Jurkat, Clone E6-1 (cell line): ENCODE measurements at regions not wholly inside any gene's neighbourhood (a gene's known extent, or its start where the extent isn't known, plus 50 kb on each side); places are given as distances from the start of the nearest gene placed in this dataset.

Experiments used
- DNase-seq: peaks from one replicate; pipeline ENCODE4 v3.0.0-alpha.2; 2011; ENCODE audit warnings: low read depth, low spot score
- H3K4me3 ChIP-seq: 2 replicates; pipeline ENCODE4 v1.5.1; 2011; ENCODE audit warnings: mild to moderate bottlenecking, low read length, control low read depth, moderate library complexity

GRCh38 chr2:123870206-123870880 lies 154.7 kb upstream of the CNTNAP5 start:
- no peak for DNase-seq
- no peak overlapping the region for H3K4me3 ChIP-seq

DNA sequence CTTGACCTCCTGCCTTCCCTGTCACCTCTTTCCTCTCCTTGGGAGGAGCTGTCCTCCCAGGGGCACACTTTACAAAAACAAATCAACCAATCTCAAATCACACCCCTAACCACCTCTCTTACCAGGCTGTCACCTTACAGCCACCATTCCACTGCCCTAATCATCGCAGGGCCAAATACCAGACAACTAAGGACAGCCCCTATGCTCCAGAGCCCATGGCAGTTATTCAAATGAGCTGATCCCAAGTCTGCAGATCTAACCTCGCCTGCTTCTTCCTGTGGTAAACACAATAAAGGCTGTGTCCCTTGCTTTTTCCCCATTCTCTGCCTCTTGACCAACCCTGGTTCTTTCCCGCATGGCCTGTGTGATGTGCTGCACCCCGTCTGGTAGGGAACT lies 154.2 kb upstream of the CNTNAP5 start:
- H3K4me3 ChIP-seq: no peak overlapping the region
- DNase-seq: no peak

- no peak overlapping the region for H3K4me3 ChIP-seq
- no peak for DNase-seq
These were observed 134.9 kb upstream of the CNTNAP5 start for GRCh38 chr2:123890148-123890547.

GRCh38 chr2:123894167-123894566 lies 130.9 kb upstream of the CNTNAP5 start:
- H3K4me3 ChIP-seq: no peak overlapping the region
- no peak for DNase-seq

DNA sequence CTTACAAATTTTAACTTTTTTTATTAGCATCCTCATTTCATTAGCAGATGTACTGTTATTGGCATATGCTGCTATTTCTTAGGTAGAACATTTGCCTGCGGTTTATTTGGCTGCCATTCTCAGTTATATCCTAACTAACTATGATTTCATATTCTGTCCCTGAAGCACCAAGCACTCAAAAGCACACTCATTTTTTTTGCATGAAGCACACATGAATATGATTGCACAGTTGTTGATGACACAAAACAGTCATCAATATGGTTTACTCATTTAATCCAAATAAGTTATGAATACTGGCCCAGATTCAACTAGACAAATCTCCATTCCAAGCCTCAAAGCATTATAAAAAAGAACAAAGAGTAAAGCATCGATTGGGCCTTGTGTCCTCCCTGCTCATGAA lies 129.4 kb upstream of the CNTNAP5 start:
- DNase-seq: no peak
- H3K4me3 ChIP-seq: no peak overlapping the region

- DNase-seq: no peak
- no peak overlapping the region for H3K4me3 ChIP-seq
These were observed 123.8 kb upstream of the CNTNAP5 start for GRCh38 chr2:123901256-123901655.

- DNase-seq: no peak
These were observed 118.7 kb upstream of the CNTNAP5 start for GRCh38 chr2:123906361-123906760.

DNA sequence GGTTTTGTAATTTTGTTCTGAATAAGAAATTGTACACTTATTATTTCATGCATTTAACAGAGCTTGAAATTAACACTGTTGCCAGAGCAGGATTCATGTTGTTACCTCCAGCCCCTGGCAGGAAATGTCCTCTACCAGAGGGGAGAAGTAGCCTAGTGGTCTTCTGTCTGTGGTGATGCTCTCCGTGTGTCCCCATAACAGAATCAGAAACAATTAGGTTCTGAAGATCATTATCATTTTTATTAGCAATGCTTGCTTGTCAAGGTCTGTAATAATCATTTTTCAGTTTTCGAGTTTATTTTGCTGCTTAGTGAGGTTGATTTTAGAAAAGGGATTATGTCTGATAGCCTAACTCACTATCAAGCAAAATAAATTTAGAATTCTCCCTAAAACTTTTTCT lies 116.6 kb upstream of the CNTNAP5 start:
- no peak for DNase-seq
- no peak overlapping the region for H3K4me3 ChIP-seq

More at GRCh38 chr2:123906361-123906760, 118.7 kb upstream of the CNTNAP5 start:
- no peak overlapping the region for H3K4me3 ChIP-seq

DNA sequence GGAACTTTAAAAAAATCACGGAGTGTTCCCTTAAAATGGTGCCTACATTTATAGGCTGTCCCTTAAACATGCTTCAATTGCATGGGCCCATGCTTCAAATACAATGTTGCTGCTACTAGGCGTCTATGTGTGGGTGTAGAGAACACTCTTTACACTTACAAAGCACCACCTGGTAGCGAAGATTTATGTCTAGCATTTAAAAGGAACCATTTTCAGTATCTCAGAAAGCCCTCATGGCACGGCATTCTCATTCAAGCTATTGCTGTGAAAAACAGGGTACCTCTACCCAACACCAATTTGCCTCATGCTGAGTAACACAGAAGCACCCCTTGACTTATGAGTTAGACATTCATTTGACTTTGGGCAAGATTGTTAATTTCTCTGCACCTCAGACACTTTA lies 112.9 kb upstream of the CNTNAP5 start:
- no peak for DNase-seq
- H3K4me3 ChIP-seq: no peak overlapping the region

DNA sequence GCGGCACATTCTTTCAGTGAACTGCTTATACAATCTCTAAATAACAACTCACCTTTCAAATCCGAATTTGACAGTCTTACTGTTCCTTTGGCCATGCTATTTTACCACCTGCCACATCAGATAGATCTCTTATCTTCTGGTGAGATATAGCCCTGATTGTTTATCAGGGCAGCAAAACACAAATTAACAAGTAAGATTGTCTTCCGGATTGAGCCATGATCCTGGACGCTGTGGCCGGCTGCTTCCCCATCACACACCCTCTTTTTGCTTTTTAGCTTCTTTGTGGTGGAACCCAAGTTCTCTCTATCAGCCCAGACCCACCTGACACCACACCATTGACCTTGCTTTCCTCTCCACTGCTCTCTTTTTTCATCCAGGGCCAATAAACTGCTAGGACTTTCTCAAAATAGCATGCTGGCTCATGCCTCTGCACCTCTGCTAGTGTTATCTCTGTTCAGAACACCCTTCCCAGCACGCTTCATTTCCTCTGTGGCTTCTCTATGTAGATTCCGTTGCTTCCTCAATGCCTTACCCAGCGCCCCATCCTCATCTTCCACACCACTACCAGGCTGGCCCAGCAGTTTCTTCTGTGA lies 111.8 kb upstream of the CNTNAP5 start:
- peak; percentile 44 for DNase-seq
- no peak overlapping the region for H3K4me3 ChIP-seq

DNA sequence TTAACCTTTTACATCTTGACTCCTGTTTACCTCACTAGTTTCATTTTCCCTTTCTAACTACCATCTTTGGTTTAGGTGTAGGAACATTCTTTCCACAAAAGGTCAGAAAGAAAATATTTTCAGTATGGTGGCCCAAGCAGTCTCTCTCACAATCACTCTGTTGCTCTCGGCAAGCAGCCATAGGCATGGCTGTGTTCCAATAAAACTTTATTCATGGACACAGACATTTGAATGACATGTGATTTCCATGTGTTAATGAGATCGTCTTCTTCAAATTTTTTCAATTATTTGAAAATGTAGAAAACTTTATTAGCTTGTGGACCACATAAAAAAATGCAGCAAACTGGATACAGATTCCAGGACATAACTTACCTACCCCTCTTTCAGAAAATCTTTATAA lies 109.7 kb upstream of the CNTNAP5 start:
- H3K4me3 ChIP-seq: no peak overlapping the region
- DNase-seq: no peak

- no peak for DNase-seq
- no peak overlapping the region for H3K4me3 ChIP-seq
These were observed 109.0 kb upstream of the CNTNAP5 start for GRCh38 chr2:123916051-123916450.

GRCh38 chr2:123916531-123916930 lies 108.6 kb upstream of the CNTNAP5 start:
- DNase-seq: no peak
- H3K4me3 ChIP-seq: no peak overlapping the region

DNA sequence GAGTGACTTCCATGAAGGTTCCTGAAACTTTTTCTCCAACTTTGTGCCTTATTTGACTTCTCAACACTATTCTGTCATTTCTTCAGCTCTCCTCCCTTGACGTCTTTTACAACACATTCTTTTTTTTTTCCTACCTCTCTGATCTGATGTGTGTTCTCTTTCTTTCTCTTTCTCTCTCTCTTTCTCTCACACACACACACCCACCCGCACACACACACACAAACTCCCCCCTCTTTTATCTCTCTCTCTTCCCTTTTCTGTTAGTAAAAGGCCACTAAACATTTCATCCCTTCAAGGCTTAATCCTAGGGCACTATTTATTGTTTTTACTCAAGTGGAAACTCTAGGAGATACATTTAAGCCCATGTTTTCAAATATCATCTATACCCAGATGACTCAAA lies 107.8 kb upstream of the CNTNAP5 start:
- no peak for DNase-seq
- H3K4me3 ChIP-seq: no peak overlapping the region

- DNase-seq: no peak
- H3K4me3 ChIP-seq: no peak overlapping the region
These were observed 96.7 kb upstream of the CNTNAP5 start for GRCh38 chr2:123928358-123928757.

DNA sequence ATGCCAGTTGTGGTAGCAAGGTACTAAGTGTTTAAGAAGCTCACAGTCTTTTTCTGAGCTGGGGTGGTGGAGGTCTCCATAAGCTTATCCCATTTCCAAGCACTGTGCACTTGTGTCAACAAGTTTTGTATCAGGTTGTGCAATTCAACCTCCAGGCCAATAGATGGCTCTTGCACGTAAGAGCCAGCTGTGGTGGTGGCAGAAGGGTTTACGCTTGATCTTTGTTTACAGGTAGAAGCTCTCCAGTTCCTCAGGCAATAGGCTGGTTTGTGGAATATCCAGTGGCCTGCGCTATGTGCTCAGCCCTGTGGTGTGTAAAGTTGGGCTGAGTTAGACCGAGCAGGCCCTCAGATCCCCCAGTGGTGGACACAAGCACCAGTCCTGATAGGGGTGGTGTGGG lies 89.7 kb upstream of the CNTNAP5 start:
- DNase-seq: no peak
- H3K4me3 ChIP-seq: no peak overlapping the region

- no peak for DNase-seq
- H3K4me3 ChIP-seq: no peak overlapping the region
These were observed 71.2 kb upstream of the CNTNAP5 start for GRCh38 chr2:123953846-123954245.

DNA sequence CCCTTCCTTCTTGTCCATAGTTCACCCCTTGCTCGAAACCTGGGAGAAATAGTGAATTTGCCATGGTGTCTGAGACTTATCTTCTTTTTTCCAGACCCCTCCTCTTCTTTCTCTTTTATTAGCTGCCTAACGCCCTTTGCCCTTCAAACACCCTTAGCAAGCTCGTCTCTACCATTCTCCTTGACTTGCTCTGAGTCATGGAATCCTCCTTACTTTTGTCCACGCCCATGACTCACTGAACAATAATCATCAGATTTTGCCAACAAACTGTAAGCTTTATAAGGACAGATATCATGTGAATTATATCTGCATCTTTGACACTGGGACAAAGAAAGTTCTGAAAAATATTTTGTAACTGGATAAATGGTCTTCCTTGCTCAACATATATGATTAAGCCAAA lies 67.1 kb upstream of the CNTNAP5 start:
- DNase-seq: no peak
- H3K4me3 ChIP-seq: no peak overlapping the region

DNA sequence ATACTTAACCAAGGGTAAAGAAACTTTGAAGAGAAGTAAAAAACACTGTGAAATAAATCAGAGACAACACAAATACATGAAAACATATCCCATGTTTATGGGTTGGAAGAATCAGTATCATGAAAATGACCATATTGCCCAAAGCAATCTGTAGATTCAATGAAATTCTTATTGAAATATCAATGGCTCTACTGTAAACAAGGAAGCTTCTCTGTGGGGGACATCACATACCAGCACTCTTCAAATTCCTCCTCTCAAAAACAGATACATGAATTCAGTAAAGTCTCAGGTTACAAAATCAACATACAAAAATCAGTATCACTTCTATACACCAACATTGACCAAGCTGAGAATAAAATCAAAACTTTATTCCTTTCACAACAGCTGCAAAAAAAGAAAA lies 63.5 kb upstream of the CNTNAP5 start:
- no peak overlapping the region for H3K4me3 ChIP-seq
- no peak for DNase-seq

DNA sequence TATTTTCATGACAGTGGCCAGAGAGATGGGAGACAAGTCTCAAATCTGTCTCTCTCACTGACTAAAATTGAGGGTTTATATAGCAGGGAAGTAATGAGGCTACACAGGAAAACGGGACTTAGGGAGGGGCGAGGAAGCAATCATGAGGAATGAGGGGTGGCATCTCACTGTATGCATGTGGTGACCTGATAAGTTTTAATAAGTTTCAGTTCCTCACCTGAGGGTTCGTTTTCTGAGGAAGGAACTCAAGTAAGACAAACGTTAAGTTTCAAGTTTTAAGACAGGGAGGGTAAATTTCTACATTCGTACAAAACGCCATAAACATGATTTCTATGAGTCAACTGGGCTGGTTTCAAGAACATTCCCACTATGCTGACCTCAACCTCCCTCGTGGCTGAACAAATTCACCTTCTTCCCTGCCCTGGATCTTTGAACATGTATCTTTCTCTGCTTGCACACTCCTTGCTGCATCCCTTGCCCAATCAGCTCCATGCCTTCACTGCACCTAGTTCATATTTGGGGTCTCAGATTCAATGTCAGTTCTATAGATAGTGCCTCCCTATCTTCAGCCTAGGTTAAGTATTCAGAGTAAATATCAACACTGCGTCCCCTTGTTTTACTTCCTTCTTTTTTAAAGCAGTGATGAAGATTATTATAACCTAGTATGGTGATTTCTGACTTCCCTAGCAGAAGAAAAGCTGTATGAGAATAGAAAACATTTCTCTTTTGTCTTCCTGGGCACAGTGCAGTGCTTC lies 53.3 kb upstream of the CNTNAP5 start:
- DNase-seq: no peak
- no peak overlapping the region for H3K4me3 ChIP-seq
